ENCODE measurements at regions not wholly inside any gene's neighbourhood (a gene's known extent, or its start where the extent isn't known, plus 50 kb on each side); places are given as distances from the start of the nearest gene placed in this dataset.

DNA sequence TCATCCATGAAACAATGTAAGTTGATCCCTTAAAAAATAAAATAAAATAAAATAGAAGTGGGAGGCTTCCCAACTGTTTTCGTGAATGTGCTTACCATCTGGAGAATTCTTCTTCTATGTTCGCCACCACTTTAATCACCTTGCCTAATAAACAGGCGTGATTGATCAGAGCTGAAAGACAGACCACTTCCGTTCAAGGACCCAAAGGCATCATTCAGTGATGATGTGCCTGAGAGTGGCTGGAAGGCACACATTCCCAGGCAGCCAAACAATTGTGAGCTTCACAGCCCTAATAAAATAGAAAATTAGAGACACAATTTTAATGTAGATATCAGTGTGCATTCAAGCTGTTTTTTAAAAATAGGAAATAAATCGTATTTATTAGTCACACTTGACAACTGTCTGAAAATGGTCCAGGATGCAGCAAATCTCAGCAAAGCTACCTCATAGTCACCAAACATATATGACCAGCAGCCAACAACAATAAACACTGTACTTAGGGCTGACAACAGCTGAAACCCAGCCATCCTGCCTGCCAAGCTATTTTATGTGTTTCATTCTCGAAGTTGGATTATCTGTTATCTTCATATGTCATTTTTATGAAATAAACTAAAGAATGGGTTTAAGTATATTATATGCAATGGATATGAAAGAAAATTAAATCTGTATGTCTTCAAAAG, 163.2 kb upstream of the FAM9B start:
- DNase-seq = no peak

- DNase-seq = no peak
Observed at GRCh38 chrX:9204560-9204959, 170.6 kb upstream of the FAM9B start.

DNA sequence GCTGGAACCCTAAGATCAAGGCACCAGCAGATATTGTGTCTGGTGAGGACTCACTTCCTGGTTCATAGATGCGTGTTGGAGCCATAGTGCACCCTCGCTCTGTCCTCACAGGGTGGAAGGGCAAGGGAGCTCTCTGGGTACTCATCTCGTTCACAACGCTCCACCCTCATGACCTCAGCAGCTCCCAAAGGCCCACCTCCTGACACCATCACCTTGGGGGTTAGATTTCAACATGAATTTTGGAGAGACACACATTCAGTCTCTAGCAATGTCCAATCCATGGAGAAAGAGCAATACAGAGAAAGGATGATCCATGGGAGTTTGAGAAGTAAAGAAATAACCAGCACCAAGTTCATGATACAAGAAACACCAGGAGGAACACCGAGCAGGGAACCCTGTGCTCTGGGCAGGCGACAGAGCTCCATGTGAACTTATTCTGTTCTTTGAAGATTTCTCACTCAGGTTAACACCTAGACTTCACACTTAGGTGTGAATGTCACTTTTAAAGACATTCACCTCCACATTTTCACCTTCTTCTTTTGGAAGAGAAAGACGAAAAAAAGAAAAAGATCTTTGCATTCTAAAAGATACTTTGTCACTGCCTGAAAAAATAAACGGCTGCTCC, 171.8 kb upstream of the FAM9B start:
- DNase-seq = no peak

DNA sequence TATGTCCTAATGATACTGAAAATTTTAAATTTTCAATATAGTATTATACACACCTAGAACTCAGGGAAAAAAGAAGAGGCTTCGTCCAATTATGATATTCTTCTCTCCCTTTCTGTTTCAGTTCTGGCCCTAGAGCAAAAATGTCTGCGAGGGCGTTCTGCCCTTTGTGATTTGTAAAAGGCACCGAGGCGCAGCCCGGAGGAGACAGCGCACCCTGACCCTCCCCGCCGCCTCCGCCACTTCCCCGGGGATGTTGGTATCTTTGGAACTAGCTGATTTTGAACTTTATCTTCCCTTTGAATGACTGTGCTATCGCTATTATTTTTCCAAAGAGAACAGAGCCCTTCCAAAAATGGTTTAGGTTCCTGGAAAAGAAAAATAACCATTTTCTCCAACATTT, 173.2 kb upstream of the FAM9B start:
- no peak for DNase-seq

- no peak for DNase-seq
Observed at GRCh38 chrX:9211269-9211668, 177.3 kb upstream of the FAM9B start.

DNA sequence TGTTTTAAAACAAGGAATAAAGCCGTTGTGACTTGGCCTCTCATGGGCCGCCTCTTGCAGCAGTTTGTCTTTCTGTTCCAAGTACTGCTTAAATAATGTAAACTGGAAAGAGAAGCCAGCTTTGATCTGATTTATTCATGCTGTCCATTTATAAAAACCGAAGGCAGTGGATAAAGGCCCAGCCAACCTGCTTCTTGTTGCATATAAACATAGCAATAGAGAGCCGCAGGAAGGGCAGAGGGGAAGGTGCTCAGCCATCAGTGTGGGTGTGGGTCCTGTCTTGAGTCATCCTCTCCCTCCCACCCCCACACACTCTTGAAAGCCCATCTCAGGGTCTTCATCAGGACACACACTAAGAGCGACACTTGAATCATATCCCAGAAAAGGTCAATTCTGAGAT, 187.9 kb upstream of the FAM9B start:
- no peak for DNase-seq

GRCh38 chrX:9222299-9222698, 188.4 kb upstream of the FAM9B start:
- no peak for DNase-seq

DNA sequence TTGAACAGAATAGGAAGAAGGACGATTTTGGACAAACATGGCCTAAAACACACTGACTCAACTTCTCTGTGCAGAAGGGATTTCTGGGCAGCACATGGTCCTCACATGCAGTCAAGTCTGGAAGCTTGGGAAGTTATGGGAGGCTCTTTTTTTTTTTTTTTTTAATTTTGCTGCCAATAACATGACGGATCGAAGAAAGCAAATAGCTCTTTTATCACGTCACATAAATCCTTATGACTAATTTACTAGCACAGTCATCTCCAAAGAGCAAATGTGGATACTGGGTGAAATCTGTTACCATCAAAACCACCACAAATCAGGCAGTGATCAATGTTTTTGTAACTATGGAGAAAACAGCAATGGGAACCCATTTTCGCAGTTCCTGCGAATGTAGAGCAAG, 193.3 kb upstream of the FAM9B start:
- DNase-seq = no peak

GRCh38 chrX:9231491-9231890, 197.6 kb upstream of the FAM9B start:
- no peak for DNase-seq

- DNase-seq = no peak
Observed at GRCh38 chrX:9233141-9233540, 199.2 kb upstream of the FAM9B start.

- DNase-seq = no peak
Observed at GRCh38 chrX:9234315-9234714, 200.4 kb upstream of the FAM9B start.

- DNase-seq = no peak
Observed at GRCh38 chrX:9235722-9236121, 201.8 kb upstream of the FAM9B start.

DNA sequence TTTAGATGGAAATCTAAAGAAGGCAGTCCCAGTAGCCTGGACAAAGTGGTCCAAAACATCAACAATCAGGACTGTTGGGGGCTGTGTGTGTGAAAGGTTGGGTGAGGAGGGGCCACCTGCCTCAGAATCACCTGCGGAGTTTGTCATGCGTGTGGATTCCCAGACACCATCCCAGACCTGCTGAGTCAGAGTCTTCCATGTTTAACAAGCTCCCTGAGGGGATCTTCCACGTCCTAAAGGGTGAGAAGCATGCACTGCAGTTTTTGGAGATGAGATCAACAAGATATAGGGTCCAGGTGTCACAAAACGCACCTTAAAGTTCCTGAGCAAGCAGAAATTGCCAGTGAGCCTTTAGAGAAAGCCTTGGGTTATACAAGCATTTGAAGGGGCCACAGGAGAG, 207.0 kb upstream of the FAM9B start:
- no peak for DNase-seq

GRCh38 chrX:9241427-9241826, 207.5 kb upstream of the FAM9B start:
- no peak for DNase-seq

DNA sequence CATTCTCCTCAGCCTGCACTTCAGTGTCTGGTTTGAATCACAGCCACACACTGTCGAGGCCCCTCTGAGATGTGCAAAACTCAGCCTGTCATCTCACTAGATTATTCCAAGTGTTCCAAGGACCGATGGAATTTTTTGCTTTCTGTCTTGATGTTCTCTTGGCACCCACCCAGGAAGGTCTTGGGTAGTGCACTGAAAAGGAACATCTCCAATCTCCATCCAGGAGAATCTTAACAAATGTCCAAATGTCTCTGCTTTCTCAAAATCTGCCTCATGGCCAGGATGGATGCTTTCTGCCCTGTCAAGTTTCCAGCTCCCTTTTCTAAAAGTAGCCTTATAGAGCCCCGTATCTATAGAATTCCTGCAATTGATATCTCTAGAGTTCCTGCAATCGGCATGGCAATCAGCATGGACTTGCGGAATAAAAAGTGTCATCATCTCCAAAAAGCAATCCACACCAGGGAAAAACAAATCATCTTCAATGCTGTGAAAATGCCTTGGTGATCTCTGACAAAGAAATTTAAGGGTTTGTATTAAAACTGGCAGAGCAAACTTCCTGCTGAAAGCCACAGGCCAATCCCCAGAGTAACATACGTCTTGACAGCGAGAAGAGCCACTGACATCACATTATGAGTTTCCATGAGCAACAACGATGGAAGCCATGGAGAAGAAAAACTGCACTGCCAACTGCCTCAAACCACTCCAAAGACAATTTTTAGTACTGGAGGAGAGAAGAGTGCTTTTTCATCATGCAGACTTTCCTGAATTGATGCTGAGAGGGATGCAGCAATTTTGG, 215.3 kb upstream of the FAM9B start:
- no peak for DNase-seq

- DNase-seq = no peak
Observed at GRCh38 chrX:9252182-9252581, 212.7 kb upstream of the TBL1X start.

DNA sequence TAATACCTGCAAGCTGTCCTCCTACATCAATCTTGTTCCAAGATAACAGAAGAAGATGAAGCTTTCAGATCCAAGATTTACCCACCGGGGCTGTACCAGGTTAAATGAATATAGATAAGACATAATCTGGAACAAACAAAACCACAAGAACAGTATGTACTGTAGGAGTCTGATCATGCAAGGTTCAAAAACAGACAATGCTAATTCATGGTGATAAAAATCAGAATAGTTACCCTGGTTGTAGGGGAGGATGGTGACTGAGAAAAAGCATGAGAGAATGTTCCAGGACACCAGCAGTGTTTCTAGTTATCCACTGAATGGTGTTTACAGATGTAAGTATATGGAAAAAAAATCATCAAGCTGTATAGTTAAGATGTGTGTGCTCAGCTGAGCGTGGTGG, 211.6 kb upstream of the TBL1X start:
- DNase-seq = no peak

DNA sequence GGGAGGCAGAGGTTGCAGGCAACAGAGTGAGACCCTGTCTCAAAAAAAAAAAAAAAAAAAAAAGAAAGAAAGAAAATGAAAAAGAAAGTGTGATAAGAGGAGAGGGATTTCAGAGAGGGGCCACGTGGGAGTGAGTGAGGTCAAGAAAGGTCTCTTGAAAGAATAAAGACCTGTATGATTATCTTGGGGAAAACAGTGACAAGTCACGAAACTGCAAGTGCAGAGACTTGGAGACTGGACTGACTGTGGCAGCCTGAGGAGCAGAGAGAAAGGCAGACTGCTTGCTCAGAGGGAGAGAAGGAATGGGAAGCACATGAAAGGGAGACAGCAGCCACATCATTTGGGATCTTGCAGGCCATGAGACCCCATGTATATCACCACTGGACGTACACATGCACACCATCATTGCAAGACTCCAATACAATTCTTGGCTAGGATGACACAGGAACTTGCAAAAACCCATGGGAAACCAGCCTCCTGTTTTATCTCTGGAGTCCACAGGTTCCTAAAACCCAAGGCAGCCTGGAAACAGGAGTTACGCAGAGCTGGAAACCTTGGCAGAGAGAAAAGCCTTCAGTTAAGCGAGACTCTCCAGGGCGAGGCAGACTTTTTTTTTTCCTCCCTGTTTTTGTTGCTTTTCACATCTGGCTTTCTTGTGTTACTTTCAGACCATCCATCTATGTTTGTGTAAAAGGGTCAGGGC, 207.0 kb upstream of the TBL1X start:
- DNase-seq = no peak

DNA sequence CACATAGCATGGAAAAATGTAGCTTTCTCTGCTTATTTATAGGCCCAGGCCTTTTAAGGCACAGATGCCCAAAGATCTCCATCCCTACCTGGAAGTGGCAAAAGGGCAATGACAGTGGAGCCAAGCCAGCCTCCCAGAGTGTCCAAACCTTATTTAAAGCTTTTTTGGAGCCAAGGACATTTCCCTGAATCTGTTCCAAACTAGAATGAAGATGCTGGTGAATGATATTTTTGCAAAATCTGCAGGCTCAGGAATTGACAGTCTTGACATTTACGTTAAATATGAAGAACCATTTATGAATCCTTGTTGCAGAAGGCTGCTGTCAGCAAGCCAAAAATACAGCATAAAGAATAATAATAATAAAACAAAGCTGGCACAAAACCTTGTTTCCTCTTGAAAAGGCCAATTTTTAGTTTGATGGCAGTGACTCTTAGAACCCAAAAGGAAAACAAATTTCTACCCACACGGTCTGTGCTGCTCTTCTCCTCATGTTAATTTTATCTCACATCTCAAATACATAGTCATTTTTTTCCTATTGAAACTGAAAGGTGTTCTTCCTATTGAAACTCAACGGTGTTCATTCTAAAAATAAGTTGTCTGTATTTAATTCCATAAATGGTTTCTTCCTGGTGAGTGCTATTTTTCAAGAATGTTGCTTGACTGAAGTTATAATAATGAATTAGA, 206.3 kb upstream of the TBL1X start:
- no peak for DNase-seq

GRCh38 chrX:9260603-9261002, 204.3 kb upstream of the TBL1X start:
- no peak for DNase-seq

DNA sequence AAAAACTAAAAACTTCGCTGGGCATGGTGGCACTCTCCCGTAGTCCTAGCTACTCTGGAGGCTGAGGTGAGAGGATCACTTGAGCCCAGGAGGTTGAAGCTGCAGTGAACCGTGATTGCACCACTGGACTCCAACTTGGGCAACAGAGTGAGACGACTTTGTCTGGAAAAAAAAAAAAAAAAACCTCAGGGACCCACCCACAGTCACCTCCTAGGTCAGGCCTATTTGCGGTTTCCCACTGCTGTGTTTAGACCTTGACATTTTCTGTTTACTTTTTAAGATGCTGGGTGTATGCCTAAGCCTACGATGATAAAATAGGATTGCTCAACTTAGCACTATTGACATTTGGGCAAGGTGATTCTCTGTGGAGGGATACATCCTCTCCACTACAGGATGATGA, 197.4 kb upstream of the TBL1X start:
- no peak for DNase-seq

GRCh38 chrX:9269134-9269533, 195.7 kb upstream of the TBL1X start:
- DNase-seq = no peak

All from activated T-cell treated with anti-CD3 and anti-CD28 coated beads, Interleukin-2, amount 50 U/mL, for 1 hour (primary cell).